AG20443 (cell line): ENCODE measurements at regions not wholly inside any gene's neighbourhood (a gene's known extent, or its start where the extent isn't known, plus 50 kb on each side); places are given as distances from the start of the nearest gene placed in this dataset.
"Not testable (repeated sequence)": the region's sequence is repeated elsewhere in the genome, so short reads cannot be mapped to it uniquely, and the experiment has no call there.

ENCODE experiments used
- DNase-seq: peaks from one replicate; pipeline ENCODE4 v3.0.0; 2012; ENCODE audit warnings: low spot score, mixed read lengths

DNA sequence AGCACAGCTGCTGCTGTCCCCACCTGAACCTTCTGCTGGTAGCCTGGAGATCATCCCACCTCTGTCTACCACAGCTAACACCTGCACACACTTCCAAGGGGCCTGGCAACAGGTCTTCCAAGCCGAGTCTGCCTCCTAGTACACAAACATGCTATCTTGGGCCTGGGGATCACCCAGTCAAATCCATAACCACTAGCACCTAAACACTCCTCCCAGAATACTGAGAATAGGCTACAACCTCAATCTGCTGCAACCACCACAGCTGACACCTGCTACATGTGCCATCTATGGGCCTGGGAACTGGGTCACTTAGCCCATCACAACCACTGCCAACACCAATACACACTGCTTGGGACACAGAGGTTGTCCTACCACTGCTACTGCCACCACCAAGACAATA, 362.8 kb upstream of the ARPP21 start:
- DNase-seq, result no peak

- no peak for DNase-seq
Observed at GRCh38 chr3:35291471-35292236, 347.7 kb upstream of the ARPP21 start.

GRCh38 chr3:35292568-35292967, 346.8 kb upstream of the ARPP21 start:
- DNase-seq, result no peak

GRCh38 chr3:35295906-35296305, 343.4 kb upstream of the ARPP21 start:
- DNase-seq, result no peak

- DNase-seq, result no peak
Observed at GRCh38 chr3:35296533-35296932, 342.8 kb upstream of the ARPP21 start.

DNA sequence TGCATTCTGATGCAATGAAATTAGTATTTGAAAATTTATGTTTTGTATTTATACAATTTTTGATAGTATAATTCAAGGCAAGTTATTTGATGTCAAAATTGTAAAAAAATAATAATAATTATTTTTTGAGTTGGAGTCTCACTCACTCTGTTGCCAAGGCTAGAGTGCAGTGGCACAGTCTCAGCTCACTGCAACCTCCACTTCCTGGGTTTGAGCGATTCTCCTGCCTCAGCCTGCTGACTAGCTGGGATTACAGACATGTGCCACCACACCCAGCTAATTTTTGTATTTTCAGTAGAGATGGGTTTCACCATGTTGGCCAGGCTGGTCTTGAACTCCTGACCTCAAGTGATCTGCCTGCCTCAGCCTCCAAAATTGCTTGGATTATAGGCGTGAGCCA, 342.4 kb upstream of the ARPP21 start:
- not testable (repeated sequence) for DNase-seq

DNA sequence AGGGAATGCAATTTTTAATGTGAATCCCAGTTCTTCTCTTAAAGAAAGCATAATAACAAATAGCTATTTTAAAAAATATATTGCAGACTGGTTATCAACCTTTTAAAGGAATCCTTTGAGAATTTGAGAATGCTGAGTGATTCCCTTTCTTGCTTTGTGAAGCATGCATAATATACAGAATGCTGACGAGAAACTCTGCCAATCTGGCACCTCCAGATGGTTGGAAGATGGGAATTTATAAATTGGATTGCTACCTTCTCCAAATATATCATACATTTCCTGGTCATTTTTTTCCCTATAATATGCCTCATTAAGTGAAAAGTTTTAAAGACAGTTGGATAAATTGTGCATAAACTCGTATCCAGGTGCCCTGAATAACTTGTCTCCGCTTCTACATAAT, 333.9 kb upstream of the ARPP21 start:
- no peak for DNase-seq

DNA sequence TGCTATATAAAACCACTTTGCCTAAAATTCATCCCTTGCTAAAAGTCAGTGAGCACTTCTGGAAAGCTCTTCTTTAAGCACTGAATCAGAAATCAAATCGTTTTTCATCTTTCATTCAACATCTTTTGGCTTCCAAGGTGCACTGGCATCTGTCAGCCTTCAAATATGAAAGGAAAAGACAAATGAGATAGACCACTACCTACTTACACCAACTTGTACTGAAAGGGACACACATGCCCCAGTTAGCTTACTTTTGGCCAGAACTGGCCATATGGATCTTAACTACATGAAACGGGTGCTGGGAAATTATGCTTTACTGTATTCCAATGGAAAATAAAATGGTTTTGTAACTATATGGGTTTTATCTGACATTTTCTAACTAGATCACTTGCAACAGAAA, 332.0 kb upstream of the ARPP21 start:
- DNase-seq, result no peak

DNA sequence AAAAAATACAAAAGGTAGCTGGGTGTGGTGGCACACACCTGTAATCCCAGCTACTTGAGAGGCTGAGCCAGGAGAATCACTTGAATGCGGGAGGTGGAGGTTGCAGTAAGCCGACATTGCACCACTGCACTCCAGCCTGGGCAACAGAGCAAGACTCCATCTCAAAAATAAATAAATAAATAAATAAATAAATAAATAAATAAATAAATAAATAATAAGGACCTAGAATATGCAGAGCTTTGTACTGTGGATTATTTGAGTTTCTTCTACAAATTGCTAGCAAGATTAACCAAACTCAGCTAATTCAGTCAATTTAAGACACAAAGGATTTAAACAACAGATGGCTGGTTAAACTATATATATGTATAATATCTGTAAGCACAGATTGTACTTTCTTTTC, 322.5 kb upstream of the ARPP21 start:
- DNase-seq, result not testable (repeated sequence)

DNA sequence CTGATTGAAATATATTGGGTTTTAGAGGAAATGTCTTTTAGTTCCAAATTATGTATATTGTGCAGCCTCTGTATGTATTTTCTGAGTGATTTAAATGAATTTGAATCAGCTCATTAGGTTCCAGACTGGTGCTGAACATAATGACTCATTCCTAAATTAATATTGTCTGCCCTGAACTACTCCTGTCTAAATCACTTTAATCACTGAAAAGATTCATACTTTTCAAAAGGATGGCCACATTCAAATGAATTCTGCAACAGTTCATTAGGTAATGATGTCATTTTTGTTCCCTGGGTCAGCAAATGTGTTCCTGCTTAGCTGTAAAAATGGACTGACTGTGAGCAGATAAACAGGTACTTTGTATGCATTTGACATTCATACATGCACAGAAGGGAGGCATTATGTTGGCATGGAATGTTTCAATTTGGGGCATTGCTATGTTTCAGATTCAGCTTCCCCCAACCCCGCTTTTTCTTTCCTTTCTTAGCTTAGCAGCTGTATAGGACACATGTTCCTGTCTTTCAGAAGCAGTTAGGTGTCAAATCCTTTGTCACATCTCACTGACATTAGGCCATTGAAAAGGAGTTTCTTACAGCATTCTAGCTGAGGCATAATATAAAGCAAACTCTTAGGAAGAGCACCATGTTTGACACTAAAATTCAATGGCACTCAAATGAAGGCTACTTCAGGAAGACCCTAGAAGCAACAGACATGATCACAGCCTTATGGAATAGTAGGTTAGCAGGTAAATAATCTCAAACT, 318.5 kb upstream of the ARPP21 start:
- DNase-seq, result no peak

DNA sequence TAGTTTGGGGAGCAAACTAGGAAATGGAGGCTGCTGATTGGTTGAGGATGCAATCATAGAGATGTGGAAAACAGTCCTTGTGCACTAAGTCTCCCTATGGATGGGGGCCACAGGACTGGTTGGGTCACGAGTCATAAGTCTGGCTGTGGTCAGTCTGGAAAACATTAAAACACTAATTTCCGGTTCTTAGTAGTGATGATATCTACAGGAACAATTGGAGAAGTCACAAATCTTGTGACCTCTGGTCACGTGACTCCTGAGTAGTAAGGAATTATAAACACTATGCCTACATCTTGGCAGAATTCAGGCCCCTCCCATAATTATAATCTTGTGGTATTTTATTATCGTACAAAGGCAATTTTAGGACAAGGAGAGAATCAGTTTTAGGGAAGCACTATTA, 317.3 kb upstream of the ARPP21 start:
- DNase-seq, result no peak

DNA sequence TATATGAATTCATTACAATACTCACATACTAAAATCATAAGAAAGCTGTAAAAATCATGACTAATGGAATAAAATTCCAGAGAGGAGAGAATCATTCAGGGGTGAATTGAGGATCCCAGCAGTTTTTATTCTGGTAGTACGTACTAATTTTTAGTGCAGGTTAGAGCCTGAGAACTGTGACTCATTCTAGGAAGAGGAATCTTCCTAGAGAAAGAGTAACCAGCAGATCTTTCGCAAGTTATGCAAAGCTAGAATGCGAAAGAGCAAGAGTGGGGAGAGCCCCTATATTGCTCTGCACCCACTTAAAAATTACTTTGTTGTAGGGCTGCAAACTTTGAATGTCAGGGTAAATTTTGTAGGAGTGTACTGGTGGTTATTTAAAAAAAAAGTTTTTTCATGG, 303.6 kb upstream of the ARPP21 start:
- no peak for DNase-seq

GRCh38 chr3:35336601-35337000, 302.7 kb upstream of the ARPP21 start:
- no peak for DNase-seq

- no peak for DNase-seq
Observed at GRCh38 chr3:35338186-35338585, 301.1 kb upstream of the ARPP21 start.

DNA sequence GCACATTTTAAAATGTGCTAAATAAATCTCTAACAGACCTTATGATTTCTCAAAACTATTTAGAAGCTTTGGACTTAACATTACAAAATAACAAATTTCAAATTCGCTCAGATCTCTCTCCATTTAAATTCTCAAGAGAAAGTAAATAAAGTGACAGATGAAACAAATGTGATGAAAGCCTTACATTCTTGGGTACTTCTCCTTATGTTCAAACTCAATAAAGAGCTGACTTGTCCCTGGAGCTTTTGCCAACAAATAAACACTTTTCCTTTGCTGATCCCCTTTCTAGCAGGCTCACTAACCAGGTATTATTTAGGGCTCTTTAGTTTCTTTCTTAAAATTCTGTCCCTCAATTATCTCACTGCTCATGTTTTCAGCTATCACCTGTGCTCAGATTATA, 259.1 kb upstream of the ARPP21 start:
- DNase-seq, result no peak

DNA sequence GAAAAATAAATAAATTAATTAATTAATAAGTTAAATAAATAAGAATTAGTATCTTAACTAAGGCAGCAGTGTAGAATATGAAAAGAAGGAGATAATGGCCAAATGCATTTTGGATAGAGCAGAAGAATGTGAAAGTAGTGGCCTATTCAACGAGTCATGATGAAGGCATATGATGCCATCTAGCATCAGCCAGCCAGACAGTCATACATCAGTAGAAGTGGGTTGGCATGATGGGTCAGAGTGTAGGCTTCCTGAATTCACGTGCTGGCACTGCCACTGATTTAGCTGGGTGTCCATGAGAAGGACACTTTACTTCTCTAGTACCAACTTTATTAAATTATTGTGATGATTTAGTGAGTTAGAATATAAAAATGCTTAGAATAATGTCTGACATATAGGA, 256.1 kb upstream of the ARPP21 start:
- DNase-seq, result no peak

- DNase-seq, result no peak
Observed at GRCh38 chr3:35383719-35384555, 255.4 kb upstream of the ARPP21 start.

DNA sequence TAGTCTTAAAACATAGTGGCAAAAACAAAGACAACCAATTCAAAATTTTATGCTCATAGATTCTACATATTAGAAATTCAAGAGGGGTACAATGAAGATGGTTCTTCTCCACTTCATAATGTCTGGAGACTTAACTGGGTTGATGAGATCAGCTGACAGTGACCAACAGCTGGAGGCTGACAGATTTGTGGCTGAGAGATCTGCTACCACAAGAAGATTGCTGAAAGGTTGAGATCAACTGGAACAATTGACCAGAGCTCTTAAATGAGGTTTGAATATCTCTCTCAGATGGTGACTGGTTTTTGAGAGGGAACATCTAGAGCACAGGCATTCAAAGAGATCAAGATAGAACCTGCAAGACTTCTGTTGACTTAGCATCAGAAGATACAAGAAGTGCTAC, 254.1 kb upstream of the ARPP21 start:
- no peak for DNase-seq

- DNase-seq, result no peak
Observed at GRCh38 chr3:35389907-35390306, 249.4 kb upstream of the ARPP21 start.

DNA sequence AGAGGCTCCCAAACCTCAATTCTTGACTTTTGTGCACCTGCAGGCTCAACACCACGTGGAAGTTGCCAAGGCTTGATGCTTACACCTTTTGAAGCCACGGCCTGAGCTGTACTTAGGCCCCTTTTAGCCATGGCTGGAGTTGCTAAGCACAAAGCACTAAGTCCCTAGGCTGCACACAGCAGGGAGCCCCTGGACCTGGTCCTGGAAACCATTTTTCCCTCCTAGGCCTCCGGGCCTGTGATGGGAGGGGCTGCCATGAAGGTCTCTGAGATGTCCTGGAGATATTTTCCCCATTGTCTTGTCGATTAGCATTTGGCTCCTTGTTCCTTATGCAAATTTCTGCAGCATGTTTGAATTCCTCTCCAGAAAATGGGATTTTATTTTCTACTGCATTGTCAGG, 247.1 kb upstream of the ARPP21 start:
- DNase-seq, result no peak

- DNase-seq, result no peak
Observed at GRCh38 chr3:35393901-35394799, 245.2 kb upstream of the ARPP21 start.

DNA sequence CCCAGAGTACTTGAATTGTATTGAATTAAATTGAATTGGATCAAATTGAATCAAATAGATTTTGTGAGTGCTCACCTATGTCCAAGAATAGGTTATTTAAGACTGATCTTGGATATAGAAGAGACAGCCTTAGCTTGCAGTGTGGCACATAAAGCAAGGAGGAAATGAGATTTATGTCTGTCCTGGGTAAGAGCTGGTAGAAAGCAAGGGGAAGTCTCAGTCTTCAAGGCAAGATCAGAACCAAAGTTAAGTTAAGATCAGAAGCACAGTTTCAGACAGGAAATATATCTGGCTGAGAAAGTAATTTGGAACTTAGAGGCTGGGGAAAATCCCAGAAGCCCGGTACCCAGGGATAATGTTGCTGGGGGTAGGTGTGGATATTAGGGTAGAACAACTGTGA, 244.4 kb upstream of the ARPP21 start:
- DNase-seq, result no peak
